Retina (tissue), 1 donor: ENCODE measurements at regions not wholly inside any gene's neighbourhood (a gene's known extent, or its start where the extent isn't known, plus 50 kb on each side); places are given as distances from the start of the nearest gene placed in this dataset.
A peak's percentile ranks its signal among the peaks of the same experiment; 100 is the strongest.

Experiments used
- DNase-seq: peaks from one replicate; pipeline ENCODE4 v3.0.0-alpha.2; 2016

DNA sequence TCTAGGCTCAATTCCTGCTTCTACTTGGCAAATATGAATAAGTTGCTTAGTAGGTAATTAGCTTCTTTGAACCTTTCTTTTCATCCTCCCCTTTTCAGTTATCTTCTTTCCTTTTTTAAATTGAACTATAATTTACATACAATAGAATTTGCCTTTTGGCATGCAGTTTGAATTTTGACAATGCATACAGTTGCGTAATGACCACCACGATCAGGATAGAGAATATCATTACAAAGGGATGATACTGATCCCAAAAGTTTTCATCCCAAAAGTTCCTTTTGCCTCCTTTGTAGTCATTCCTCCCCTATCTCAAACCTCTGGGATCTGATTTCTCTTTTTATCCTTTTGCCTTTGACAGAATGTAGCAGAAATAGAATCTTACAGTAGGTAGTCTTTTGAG is 164.4 kb downstream of the NOC3L start:
- no peak for DNase-seq

GRCh38 chr10:94199565-94199964 is 163.2 kb downstream of the NOC3L start:
- no peak for DNase-seq

GRCh38 chr10:94200146-94200837 is 162.4 kb downstream of the NOC3L start:
- no peak for DNase-seq

GRCh38 chr10:94205396-94205831 is 157.3 kb downstream of the NOC3L start:
- no peak for DNase-seq

GRCh38 chr10:94206176-94206575 is 156.6 kb downstream of the NOC3L start:
- DNase-seq = no peak

DNA sequence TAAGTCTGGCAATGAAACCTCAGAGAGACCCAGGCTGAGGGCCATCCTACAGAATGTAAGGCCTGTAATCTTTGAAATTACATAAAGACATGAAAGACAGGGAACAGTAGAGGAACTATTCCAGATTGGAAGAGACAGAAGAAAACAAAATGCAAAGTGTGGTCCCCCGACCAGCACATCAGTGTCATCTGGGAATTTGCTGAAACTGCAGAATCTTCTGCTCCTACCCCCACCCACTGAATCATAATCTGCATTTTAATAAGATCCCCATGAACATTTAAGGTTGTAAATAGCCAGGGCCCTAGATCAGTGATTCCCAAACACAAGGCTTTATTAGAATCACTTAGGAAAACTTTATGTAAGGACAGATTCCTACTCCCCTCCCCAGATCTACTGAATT is 154.4 kb downstream of the NOC3L start:
- no peak for DNase-seq

DNA sequence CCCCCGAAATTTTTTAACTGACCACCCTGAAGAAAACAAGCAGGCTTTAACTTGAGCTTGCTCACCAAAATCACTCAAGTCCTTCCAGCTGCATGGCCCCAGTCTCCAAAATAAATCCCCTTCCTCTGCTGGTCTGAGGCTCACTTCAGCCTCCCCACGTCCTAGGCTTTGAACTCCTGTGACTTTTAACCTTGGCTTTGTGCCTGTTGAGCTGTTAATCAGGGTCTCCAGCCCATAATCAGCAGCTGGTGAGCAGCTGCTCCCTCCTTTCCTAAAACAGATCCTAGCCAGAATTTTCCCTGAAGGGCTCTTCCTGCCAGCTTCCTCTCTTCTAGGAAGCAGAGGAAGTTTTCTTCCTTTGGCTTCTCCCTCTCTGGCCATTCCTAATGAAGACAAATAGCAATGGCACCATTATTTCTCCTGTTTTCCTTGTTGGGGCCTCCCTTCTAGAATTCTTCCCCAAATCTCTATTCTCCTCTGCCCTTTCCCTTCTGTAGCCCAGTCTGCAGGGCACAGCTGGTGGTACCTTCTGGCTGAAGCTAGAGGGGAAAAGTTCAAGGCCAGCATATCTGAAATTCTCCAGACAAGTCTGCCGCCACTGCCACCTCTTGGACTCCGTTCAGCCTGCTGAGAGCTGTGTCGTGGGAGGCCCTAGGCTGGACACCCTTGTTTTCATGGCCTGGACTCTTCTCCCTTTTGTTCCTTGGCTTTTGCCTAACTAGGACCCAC is 152.1 kb downstream of the NOC3L start:
- DNase-seq = peak; percentile 9

GRCh38 chr10:94211169-94211510 is 151.6 kb downstream of the NOC3L start:
- DNase-seq = no peak

- no peak for DNase-seq
Measured at GRCh38 chr10:94213001-94213530, 149.7 kb downstream of the NOC3L start.

DNA sequence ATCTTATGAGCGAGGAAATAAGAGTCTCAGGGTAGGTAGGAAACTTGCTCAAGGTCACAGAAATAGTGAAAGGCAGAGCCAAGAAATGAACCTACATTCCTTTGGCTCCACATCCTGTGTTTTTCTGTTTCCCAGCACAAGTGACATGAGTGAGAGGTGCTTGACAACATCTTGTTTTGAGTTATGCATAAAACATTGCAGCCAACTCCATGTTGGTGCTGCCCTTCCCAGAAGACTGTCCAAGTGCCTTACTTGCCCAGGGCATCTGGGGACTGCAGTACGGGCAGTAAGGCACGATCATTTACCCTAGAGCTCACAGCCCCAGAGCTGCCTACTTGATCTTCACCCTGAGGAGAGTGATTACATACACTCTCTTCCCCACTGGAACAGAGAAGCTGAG is 148.8 kb downstream of the NOC3L start:
- no peak for DNase-seq

DNA sequence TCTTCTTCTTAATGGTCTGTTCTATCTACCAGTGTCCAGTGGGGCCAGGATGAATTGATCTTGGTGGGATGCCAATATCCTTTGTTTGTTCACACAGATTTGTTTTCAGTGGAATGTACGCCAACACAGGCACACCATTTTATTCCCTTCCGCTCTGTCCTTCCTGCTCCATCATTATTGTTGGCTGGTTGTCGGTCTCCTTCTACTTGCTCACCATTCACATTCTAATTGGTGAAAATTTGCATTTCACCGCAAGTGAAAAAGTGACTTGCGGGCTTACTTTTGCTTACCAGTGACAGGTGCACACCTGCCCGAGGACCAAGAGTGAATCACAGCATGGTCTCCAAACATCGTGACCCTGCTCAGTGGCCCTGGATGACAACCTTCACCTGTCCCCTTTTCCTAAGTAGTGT is 148.3 kb downstream of the NOC3L start:
- no peak for DNase-seq

GRCh38 chr10:94216201-94216600 is 146.5 kb downstream of the NOC3L start:
- DNase-seq = no peak

DNA sequence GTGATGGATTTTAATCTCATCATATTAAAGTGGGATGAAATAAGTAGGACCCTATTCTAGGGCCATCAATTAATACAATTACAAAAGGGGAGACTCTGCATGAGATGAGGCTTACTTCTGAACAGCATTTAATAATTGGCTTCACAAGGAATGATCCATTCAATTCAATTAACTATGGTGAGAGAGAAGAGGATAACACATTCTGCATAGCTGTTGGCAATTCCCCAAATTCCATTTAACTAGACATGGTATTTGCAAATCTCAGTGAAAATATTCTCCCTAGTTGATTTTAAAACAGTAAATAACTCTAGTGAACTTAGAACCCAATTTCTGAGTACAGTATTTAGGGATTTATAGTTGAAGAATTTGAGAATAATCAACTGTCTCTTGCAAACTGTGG is 145.3 kb downstream of the NOC3L start:
- no peak for DNase-seq

DNA sequence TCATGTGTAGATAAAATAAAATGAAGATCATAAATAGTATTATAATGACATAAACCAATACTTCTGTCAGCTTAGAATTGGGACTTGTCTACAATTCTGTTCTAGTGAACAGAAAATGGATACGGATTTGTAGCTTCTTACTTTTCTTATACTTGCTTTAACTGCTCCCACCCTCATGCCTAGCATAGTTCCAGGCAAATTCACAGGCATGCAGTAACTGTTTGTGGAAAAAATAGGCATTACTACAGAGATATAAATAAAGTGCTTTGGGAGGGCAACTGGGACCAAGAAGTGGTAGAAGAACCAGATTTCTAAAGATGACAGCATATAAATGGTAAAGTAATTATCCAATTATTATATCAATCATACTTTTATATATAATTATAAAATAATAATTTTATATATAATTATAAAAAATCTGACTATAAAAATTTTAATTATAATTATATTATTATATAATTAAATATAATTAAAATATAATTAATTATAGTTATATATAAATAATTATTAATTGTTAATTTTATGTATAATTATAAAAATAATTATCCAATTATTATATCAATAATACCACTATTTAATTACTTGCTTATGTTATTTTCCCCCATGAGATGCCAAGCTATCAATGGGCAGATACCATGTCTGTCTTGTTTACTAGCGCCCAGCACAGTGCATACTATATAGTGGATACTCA is 144.1 kb downstream of the NOC3L start:
- no peak for DNase-seq

- DNase-seq = no peak
Measured at GRCh38 chr10:94219829-94220228, 142.9 kb downstream of the NOC3L start.

DNA sequence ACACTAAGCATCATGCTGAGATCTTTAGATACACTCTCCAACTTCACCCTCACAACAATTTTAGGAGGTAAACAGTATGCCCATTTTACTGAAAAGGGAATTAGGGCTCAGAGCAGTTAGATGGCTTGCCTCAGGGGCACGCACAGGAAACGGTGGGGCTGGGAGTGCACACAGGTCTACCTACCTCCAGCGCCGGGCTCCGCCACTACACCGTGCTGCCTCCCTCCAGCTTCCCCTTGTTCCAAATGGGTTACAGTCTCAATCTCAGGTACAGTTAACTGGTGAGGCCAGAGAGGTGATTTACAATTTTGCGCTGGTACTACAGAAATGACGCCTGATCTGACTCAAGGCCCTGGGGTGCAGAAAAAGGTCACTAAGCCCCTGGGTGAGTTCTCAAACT is 142.0 kb downstream of the NOC3L start:
- DNase-seq = no peak

GRCh38 chr10:94223702-94224370 is 138.9 kb downstream of the NOC3L start:
- no peak for DNase-seq

GRCh38 chr10:94224656-94225055 is 138.1 kb downstream of the NOC3L start:
- no peak for DNase-seq

DNA sequence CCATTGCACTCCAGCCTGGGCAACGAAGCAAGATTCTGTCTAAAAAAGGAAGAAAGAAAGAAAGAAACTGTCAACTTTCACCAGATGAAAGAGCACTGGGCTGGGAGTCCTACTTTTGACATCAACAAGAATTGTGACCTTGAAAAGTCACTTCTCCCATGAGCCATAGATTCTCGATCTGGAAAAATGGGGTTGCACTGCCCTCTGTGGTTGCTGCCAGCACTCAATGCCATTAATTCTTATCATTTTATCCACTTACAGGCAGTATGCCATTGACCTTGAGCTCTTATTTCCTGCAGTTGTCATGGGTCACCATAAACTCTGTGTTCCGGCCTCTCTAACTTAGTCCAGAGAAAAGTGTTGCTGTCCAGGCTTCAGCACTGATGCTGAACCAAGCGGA is 137.2 kb downstream of the NOC3L start:
- no peak for DNase-seq

GRCh38 chr10:94230134-94230785 is 132.5 kb downstream of the NOC3L start:
- DNase-seq = no peak

DNA sequence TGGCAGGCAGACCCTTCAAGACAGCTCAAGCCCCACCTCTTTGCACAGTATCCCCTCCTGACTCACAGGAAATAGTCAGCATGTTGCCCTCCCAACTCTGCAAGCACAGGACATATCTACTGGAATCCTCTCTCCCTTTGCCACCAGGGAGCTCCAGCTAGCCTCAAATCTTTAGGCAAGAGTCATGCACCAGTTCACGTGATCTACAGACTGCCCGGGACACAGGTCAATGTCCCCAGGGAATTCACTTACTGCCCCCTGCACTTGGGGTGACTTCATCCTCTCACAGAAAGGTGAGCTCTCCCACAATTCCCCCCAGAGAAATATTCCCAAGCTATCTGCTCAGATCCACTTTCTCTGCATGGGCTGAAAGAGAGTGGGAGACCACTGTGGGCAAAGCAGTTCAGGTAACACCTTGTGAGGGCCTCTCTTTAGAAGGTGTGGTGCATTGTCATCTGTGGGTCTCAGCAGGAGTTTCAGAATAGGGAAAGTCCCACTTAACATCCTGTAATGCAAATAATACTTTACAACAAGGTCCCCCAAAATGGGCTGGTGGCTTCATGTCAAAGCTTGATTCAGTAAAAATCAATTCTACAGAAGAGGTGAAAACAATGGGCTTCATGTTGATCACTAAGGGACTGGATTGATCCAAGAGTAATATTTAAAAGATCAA is 129.9 kb downstream of the NOC3L start:
- DNase-seq = no peak

DNA sequence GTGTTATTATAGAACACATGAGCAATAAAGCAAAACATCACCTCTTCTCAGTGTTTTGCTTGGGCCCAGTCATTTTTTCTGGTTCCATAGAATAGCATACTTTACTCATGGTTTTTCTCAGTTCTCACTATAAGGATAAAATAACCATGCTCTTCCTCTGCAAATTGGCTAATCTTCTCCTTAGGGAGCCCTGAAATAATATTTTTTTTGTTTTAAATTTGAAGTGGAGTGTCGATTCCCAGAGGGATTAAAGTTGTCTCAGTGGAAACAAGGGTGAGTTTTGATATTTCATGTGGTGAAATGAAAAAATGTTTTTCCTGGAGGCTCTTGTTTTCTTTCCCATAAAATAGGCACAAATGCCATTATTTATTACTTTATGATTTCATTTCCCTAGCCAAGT is 127.3 kb downstream of the NOC3L start:
- no peak for DNase-seq
